AG08396 (cell line): ENCODE measurements at regions not wholly inside any gene's neighbourhood (a gene's known extent, or its start where the extent isn't known, plus 50 kb on each side); places are given as distances from the start of the nearest gene placed in this dataset.

Source experiments
- DNase-seq: peaks from one replicate; pipeline ENCODE4 v3.0.0; 2012; ENCODE audit warnings: low spot score, mixed read lengths

GRCh38 chr19:16022681-16023080 is 53.6 kb upstream of the TPM4 start:
- no peak for DNase-seq

- DNase-seq: no peak
These were observed 53.0 kb upstream of the TPM4 start for GRCh38 chr19:16023146-16023915.

- no peak for DNase-seq
These were observed 51.8 kb upstream of the TPM4 start for GRCh38 chr19:16024266-16025107.

GRCh38 chr19:16025108-16026101 is 50.9 kb upstream of the TPM4 start:
- peak; percentile 91 for DNase-seq

- no peak for DNase-seq
These were observed 50.2 kb upstream of the TPM4 start for GRCh38 chr19:16026131-16026530.
